IPS-NIHi7 (cell line): ENCODE measurements at regions not wholly inside any gene's neighbourhood (a gene's known extent, or its start where the extent isn't known, plus 50 kb on each side); places are given as distances from the start of the nearest gene placed in this dataset.
"Not testable (repeated sequence)": the region's sequence is repeated elsewhere in the genome, so short reads cannot be mapped to it uniquely, and the experiment has no call there.

Experiments
- DNase-seq: peaks from one replicate; pipeline ENCODE4 v3.0.0; 2012; ENCODE audit warnings: mixed read lengths; ENCODE audit errors: extremely low spot score

DNA sequence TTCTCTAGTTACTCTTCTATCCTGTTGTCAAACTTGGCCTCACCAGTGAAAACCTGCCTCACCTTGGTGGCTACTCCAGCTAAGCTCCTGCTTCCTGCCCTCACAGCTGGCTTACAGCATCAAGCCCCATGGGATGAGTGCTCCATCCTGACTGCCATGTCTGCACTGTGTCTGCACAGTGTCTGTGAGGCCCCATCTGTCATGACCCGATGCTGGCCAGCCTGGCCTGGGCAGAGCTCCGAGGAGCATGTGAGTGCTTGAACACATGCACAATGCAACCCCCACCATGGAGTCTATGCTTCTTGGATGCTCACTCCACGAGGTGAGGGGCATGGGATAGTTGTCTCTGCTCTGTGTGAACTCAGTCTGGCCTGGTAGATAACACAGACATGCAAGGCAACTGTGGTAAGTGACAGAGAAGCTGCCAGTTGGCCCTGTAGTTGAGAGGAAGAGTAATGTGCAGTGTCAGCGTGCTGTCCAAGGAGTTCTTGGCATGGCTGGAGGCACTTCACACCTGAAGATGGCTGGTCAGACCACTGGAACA lies 207.1 kb upstream of the ZNF32 start:
- DNase-seq, result no peak

DNA sequence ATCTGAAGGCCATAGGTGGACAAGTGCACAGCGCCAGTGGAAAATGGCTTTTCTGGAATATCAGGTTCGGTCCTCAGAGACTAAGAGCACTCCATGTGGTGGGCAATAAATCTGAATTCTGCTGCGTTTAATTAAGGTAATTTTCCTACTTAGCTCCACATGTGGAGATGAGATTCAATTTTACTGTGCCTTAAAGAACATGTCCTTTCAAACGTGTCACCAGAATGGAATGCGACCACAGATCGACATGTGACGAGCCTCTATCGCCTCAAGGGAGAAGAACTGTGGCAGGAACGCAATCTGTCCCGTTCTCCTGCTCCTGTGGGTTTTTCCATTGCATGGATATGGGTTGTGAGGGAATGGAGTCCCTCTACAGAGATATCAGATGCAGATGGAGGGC lies 205.3 kb upstream of the ZNF32 start:
- no peak for DNase-seq

DNA sequence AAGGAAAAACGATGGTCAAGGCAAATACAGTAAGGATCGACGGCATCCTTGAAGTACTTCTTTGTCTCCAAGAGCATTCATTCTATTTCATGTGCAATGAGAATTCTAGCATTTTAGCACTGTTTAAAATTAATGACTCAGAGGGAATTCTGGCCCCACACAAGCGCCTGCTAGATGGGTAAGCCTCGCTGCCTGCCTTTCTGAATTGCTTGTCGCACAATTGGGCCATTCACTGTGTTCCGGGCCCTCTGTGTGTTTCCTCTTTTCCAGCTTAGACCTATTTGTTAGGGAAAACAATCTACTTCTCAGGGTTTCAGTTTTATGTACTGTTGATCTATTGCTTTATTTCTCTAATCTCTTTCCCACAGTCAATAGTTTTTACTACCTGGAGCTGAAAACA lies 204.7 kb upstream of the ZNF32 start:
- no peak for DNase-seq

DNA sequence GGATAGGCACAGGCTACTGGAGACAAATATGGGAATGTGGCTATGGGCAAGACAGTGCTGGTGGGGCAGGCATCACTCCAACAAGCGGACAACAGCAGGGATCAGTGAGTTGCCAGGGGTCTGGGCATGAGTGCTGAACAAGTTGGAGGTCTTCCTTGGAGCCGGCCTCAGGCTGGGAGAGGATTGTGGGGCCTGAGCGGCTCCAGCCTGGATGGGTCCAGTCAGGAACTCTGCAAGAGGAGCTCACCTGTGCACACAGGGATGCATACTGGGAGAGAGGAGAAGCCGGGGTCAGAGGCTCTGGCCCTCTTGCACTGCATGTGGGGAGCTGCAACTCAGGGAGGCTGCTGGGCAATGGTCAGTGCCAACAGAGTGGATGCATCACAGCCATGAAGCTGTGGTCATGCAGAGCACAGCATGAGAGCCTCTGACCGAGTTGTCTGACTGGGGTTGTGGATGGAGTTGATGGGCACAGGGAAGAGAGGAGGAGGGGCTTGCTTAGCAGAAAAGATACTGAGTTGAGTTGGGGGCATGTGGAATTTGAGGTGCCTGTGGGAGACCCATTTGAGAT lies 204.0 kb upstream of the ZNF32 start:
- no peak for DNase-seq

DNA sequence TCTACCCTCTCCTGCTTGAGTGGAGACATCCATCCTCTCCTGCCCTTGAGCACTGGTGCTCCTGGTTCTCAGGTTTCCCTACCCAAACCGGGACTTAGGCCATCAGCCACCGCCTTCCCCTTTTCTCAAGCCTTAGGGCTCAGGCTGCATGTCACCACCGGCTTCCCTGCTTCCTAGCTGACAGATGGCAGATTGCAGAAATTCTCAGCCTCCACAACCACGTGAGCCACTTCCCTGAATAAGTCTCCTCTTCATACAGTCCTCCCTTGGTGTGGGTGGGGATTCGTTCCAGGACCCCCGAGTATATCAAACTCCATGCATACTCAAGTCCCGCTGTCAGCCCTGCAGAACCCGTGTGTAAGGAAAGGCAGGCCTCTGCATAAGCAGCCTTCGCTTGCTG lies 203.5 kb upstream of the ZNF32 start:
- no peak for DNase-seq

DNA sequence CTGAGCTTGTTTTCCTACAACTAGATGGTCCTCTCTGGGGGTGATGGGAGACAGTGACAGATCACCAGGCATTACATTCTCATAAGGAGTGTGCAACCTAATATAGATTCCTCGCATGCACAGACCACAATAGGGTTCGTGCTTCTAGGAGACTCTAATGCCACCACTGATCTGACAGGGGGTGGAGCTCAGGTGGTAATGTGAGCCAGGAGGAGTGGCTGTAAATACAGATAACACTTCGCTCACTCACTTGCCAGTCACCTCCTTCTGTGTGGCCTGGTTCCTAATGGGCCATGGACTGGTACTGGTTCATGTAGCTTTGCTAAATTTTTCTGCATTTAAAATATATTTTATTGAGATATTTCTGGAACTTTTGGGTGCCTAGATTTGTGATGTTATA lies 202.3 kb upstream of the ZNF32 start:
- DNase-seq, result no peak

DNA sequence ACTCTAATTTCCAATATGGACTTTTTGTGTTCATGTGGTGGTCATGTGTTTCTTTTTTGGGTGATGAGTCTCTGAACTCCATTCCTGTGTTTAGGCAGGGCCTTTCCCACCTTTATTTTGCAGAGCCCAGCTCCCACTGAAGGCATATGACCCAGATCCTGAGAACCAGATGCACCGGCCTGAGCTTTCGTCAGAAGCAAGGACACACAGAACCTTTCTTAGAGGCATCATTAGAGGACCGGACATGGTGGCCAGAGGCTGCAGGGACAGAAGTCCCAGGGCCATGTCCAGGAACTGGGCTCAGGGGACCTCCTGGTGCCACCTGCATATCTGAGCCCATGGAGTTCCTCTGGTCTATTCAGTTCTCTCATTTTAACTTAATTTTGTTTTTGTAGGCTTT lies 200.9 kb upstream of the ZNF32 start:
- no peak for DNase-seq

DNA sequence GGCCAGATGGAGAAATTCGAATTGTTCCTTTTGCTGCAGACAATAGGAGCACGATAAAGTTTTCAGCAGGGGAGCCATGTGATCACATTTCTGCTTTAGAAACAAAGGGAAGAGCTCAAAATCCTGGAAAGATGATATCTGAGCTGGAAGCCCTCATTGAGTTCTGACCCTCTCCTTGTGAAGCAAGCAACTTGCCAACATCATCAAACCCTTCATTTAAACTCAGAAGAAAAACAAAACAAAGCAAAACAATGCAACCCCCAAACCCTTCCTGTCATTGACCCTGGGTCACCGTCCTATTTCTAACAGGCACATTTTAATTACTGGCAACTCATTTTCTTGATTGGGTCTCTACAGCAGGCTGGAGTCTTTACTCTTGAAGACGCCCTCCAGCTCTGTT lies 198.3 kb upstream of the ZNF32 start:
- no peak for DNase-seq

DNA sequence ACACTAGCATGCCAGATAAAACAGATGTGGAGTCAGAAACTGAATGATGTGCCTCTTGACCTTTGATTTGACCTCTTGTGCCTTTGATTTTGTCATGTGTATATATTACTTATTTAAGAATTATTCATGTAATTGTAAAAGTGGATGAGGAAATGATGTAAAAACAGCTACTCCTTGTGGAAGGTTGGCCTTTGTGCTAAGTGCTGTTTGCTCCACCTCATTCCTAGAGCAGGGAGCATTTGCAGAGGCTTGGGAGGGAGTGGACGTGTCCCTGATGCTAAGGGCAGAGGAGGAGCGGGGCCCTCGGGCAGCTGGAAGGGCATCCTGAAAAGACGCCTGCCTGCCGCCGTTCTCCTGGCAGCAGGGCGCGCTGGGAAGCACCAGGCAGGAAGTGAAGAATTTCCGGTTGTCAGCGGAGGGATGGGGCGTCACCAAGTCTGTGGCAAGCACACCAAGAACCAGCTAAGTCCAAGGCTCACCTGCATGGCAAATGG lies 197.6 kb upstream of the ZNF32 start:
- no peak for DNase-seq

DNA sequence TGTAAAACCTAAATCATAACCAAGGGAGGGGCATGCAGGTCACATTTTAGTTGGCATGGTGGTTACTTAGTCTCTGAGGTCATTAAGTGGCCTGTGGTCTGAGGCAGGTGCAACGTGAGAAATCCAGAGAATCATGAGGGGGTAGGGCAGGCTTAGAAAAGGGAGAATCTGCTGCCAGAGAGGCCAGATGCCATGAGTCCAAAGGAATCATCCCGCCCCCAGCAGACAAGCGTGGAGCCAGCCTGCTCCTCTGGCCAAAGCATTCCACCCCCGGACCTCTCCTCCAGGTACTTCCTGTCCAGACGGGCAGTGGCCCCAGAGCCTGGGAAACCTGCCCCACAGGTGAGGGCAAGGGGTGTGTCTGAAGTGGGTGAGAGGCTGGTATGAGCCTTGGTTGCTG lies 196.4 kb upstream of the ZNF32 start:
- DNase-seq, result no peak

DNA sequence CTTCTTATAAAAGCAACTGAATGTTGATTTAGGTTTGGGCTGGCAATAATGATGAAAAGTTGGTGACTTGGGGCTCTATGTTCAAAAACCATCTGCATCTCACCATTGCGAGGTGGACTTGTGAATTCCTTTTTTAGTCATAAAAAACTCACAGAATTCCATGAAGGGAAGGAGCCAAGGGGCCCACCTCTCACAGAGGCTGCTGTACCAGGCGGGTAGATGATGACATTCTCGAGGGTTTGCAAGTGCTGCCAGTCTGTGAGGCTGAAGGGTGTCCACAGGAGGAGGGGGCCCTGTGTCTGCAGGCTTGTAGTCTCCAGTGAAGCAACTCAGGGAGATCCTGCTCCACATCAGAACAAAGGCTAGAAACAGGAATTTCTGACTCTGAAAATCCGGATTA lies 195.5 kb upstream of the ZNF32 start:
- no peak for DNase-seq

DNA sequence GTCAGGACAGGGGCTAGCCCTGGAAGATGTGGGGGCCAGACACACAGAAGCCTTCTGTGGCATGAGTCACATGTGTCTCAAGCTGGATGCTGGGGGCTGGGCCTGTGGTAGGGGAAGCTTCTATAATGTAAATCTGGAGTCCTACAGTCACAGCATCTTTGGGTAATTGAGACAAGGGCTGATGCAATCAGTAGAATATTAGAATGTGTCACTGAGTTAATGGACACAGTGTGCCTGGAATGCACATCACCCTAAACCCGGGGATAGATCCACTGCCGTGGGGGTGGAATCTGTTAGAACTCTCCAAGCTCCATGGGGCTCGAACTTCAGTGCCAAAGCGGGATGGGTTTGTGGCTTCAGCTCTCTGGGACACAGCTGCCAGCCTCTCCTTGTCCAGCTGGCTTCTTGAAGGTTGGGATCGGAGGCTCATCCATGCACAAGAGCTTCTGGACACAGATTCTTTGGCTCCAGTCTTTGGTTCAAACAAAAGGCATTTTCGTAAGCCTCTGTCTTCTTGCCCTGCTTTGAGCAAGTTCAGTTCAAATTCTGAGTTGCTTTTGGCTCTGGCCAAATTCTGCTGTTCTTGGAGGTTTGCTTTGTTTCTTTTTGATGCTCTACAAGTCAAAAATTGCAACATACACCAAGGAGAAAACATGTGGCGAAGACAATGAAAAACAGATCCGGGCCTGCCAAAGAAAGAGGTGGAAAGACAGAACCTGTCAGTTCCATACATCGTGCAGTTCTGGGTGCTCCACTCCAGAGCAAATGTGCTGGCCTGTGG lies 194.8 kb upstream of the ZNF32 start:
- DNase-seq, result no peak

DNA sequence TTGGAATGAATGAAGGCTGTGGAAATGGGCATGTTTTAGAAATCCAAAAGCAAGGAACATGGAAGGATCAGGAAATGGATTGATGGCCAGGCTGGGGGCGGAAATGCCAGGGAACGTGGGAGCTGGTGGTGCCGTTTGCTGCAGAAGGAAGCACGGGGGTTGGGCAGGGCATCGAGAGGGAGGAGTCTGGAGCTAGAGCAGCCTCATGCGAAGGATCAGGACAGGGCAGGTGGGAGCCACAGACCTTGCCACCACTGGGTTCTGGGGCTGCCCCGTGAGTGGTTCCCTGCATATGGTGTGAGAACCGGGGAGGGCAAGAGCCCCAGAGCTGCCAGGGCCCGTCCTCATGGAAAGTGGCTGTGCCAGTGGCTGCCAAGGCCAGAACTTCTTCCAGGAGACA lies 193.8 kb upstream of the ZNF32 start:
- DNase-seq, result no peak

DNA sequence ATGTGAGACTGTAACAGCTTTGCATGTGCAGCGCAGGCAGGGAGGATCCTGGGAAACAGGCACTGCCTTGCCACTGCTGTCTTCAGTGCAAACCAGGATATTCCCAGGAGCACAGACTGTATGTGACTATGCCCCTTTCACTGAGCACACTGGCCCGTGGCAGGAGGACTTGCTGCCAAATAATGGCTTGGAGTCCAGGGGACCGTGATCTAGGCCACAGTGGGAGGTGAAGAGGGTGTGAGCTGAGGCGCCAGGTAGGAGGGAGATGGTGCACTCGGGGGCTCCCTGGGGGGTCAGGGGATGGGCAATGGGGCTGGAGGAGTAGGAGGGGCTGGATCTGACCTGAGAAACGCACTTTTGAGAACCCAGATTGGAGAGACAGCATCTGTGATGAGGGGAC lies 193.4 kb upstream of the ZNF32 start:
- DNase-seq, result no peak

DNA sequence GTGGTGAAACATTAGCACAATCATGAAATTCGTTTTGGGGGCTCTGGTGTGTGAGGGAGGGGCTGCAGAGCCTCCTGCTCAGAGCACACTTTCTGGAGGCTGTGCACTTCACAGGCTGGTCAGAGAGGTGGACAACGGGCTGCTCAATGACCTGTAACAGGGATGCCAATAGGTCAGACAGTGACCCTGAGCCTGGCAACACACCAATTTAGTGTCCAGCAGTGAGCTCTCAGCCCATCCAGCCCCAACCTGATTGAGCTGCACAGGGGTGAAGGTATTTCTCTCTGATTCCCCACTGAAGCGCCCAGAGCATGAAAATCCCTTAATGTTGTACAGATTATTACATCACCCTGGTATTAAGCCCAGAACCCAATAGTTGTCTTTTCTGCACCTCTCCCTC lies 191.3 kb upstream of the ZNF32 start:
- no peak for DNase-seq

DNA sequence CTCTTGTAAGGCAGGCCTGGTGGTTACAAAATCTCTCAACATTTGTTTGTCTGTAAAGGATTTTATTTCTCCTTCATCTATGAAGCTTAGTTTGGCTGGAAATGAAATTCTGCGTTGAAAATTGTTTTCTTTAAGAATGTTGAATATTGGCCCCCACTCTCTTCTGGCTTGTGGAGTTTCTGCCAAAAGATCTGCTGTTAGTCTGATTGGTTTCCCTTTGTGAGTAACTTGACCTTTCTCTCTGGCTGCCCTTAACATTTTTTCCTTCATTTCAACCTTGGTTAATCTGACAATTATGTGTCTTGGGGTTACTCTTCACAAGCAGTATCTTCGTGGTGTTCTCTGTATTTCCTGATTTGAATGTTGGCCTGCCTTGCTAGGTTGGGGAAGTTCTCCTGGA lies 186.1 kb upstream of the ZNF32 start:
- DNase-seq, result not testable (repeated sequence)

DNA sequence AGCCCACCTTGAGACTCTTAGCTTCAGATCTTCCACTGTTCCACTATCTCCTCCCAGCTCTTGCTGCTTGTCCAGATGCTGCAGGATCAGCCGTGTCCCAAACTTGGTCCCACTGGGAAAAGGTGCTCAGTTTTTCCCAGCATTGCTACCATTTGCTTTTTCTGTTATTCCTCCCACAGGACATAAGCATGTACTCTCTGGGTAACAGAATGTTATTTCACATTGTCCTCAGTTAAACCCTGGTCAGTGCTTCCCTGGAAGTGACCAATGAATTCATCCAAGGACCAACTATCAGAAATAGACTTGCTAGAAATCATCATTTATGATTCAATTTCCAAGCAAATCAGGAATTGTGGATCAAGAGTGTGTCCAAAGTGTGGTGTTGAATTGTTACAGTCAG lies 179.2 kb upstream of the ZNF32 start:
- no peak for DNase-seq

DNA sequence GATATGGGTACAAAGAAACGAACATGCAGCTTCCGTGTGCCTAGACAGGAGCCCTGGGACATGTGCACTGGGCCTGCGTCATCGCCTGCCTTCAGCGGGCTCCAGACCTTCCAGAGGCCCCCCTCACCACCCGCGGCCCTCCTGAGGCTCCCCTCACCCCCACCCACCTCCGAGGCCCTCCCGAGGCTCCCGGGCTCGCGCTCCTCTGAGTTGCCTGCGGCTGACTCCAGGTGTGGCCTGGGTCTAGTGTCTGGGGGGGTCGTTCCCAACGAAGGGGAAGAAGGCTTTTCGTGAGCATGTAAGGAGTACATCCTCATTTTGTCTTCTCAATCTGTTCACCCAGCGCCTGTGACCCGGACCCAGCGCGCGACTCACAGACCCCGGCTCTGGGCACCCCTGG lies 177.3 kb upstream of the ZNF32 start:
- no peak for DNase-seq

DNA sequence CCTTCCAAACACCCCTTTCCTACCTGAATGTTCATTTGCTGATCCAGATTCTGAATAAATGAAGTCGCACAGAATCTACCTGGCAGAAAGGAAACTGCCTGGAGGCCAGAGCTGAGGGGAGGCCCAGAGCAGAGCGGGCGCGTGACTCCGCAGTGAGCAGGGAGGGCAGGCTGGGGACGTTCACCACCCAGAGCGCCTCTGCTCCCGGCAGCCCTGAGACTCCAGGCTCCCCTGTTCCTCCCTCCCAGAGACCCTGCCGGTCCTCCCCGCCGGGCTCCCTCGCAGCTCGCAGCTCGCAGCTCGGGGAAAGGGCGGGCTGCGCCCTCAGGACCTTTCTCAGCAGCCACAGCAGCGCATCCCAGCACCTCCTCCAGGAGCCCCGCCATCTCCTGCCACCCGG lies 176.7 kb upstream of the ZNF32 start:
- DNase-seq, result no peak

DNA sequence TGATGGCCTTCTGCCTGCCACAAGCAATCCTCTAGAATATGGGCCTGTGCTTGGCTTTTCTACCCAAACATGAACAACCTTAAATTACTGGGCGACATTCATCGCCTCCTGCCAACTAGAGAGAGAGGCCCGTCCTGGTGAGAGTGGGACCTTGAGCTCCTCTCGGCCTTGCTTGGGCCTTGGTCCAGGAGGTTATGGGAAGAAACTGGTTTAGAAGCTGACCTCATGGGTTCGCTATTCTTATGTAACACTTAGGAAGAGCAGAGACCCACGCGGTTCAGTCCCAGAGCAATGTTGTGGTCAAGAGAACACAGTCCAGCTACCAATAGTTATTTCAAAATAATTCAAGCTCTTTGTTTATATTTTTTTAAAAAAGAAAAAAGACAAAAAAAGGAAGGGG lies 176.3 kb upstream of the ZNF32 start:
- DNase-seq, result no peak

DNA sequence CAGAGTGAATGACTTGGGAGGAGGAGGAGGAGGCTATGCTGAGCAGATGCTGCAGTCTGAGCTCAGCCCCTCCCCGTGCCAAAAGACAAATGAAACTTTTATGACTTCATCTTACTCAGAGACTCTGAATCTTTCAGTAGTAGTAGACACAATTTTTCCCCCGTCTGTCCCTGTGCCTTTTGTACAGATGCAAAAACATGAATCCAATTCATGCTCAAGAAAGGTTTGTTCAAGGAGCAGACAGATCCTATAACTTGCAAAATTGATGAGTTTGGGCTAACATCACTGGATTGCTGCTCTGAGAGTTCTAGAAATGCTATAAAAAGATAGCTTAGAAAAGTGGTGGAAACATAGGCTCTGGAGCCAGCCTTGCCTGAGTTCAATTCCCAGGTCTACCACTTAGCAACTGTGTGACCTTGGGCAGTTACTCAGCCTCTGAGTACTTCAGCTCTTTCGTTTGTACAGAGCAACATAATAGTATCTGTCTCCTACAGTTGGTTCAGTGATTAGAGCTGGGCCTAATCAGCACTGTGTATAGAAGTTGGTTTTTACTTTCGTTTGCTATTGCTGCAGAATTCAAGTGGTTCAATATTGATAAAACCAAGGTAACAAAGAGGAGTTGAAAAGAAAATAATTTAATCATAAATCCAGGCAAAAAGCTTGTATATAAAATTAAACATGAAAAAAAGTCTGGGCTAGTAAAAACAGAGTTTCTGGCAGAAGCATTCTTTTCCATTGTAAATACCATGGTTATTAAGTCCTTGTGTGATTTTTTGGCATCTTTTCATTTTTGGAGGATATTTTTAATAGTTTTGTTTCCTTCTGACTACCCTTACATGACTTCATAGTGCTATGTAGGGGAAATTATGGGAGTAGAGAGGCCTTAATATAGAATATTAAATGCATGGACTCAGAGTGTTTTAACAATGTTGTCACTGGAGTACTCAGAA lies 174.2 kb upstream of the ZNF32 start:
- no peak for DNase-seq

DNA sequence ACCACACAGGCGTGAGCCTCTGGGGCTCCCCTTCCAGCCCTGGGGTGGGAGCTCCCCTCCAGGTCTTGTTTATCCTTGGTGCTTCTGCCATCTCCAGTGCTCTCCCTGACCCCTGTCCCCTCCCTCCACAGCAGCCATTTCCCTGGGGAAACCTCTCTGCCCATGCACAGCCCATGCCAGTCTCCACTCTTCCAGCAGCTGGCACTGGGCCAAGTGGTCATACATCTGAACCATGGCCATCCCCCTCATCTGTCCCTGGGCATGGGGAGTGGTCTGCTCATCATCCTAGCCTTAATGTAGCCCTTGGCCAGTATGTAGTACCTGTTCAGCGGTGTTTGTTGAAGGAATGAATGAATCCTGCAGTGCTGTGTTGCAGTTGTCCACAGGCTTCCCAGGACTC lies 172.4 kb upstream of the ZNF32 start:
- no peak for DNase-seq
